HG03432 (cell line): ENCODE measurements at regions not wholly inside any gene's neighbourhood (a gene's known extent, or its start where the extent isn't known, plus 50 kb on each side); places are given as distances from the start of the nearest gene placed in this dataset.

Source experiments
- ATAC-seq: cut with Tn5 transposase; IDR thresholded peaks from one replicate; pipeline ENCODE4 v1.9.1; 2021; ENCODE audit warnings: mild to moderate bottlenecking, moderate library complexity; ENCODE audit not compliant: unreplicated experiment

- no peak for ATAC-seq
Observed at GRCh38 chr15:69956417-69956816, 141.3 kb downstream of the TLE3 start.

- no peak for ATAC-seq
Observed at GRCh38 chr15:69957175-69957574, 140.5 kb downstream of the TLE3 start.

GRCh38 chr15:69958496-69959084, 139.1 kb downstream of the TLE3 start:
- ATAC-seq, result no peak

GRCh38 chr15:69962561-69962960, 135.2 kb downstream of the TLE3 start:
- ATAC-seq, result no peak

- ATAC-seq, result no peak
Observed at GRCh38 chr15:69963385-69963784, 134.3 kb downstream of the TLE3 start.

GRCh38 chr15:69971771-69972170, 125.9 kb downstream of the TLE3 start:
- no peak for ATAC-seq

- no peak for ATAC-seq
Observed at GRCh38 chr15:69972436-69972835, 125.3 kb downstream of the TLE3 start.

- ATAC-seq, result no peak
Observed at GRCh38 chr15:69973102-69973714, 124.5 kb downstream of the TLE3 start.

GRCh38 chr15:69973880-69974279, 123.8 kb downstream of the TLE3 start:
- ATAC-seq, result no peak

GRCh38 chr15:69974321-69974720, 123.4 kb downstream of the TLE3 start:
- no peak for ATAC-seq

- ATAC-seq, result no peak
Observed at GRCh38 chr15:69976366-69976994, 121.2 kb downstream of the TLE3 start.

GRCh38 chr15:69978603-69979002, 119.1 kb downstream of the TLE3 start:
- ATAC-seq, result no peak

- ATAC-seq, result peak; percentile 62
Observed at GRCh38 chr15:69979262-69979661, 118.5 kb downstream of the TLE3 start.

GRCh38 chr15:69979783-69980182, 117.9 kb downstream of the TLE3 start:
- peak; percentile 82 for ATAC-seq

- peak; percentile 21 for ATAC-seq
Observed at GRCh38 chr15:69980341-69981059, 117.2 kb downstream of the TLE3 start.

GRCh38 chr15:69982037-69982436, 115.7 kb downstream of the TLE3 start:
- ATAC-seq, result no peak

- ATAC-seq, result no peak
Observed at GRCh38 chr15:69983696-69984265, 113.9 kb downstream of the TLE3 start.

GRCh38 chr15:69987492-69988489, 109.9 kb downstream of the TLE3 start:
- ATAC-seq, result no peak

GRCh38 chr15:69988541-69989225, 109.0 kb downstream of the TLE3 start:
- no peak for ATAC-seq
